ENCODE measurements at regions not wholly inside any gene's neighbourhood (a gene's known extent, or its start where the extent isn't known, plus 50 kb on each side); places are given as distances from the start of the nearest gene placed in this dataset.

GRCh38 chr16:9251026-9251425 is 159.6 kb downstream of the HAPSTR1 start:
- no peak for DNase-seq (ENCODE audit: low read depth)

DNA sequence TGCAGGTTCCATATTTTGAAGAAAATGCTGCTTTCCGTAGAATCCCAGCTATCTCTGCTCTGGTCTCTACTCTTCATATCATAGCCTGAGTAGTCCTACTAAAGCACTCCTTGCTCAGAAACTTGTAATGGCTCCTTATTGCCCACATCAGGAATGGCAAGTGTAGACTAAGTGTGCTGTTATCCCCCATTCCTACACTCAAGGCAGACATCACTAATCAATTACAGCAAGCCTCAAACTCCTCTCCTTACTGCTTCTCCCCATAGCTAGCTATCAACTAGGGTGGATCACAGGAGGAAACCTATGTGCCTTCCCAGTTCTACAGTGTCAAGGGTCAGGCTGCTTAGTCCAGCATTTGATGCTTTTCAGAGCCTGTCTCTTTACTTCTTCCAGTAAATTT is 163.4 kb downstream of the HAPSTR1 start:
- DNase-seq (ENCODE audit: low read depth), result no peak

GRCh38 chr16:9256196-9256595 is 164.8 kb downstream of the HAPSTR1 start:
- peak; percentile 8 for DNase-seq (ENCODE audit: low read depth)

GRCh38 chr16:9257843-9258242 is 166.4 kb downstream of the HAPSTR1 start:
- no peak for DNase-seq (ENCODE audit: low read depth)

GRCh38 chr16:9258423-9259051 is 167.1 kb downstream of the HAPSTR1 start:
- DNase-seq (ENCODE audit: low read depth), result peak; percentile 4

GRCh38 chr16:9259914-9260608 is 168.6 kb downstream of the HAPSTR1 start:
- DNase-seq (ENCODE audit: low read depth), result no peak

- no peak for DNase-seq (ENCODE audit: low read depth)
Observed at GRCh38 chr16:9260666-9261065, 169.2 kb downstream of the HAPSTR1 start.

- no peak for DNase-seq (ENCODE audit: low read depth)
Observed at GRCh38 chr16:9261376-9261775, 169.9 kb downstream of the HAPSTR1 start.

- no peak for DNase-seq (ENCODE audit: low read depth)
Observed at GRCh38 chr16:9262941-9263715, 171.7 kb downstream of the HAPSTR1 start.

DNA sequence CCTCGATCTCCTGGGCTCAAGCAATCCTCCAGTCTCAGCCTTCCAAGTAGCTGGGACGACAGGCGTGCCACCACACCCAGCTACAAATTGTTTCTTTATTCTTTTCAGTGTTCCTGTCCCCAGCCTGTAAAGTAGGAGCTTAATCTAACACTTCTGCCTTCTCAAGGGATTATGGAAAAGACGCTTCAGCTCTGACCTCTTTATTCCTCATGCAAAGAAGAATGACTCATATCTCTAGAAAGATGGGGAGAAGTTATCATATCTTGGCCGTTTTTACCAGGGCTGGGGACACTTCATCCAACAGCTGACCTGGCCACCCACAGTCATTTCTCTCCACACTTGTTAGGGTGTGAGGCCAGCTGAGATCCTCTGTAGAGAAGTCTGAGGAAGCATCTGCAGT is 172.6 kb downstream of the HAPSTR1 start:
- DNase-seq (ENCODE audit: low read depth), result no peak

GRCh38 chr16:9268446-9268845 is 177.0 kb downstream of the HAPSTR1 start:
- DNase-seq (ENCODE audit: low read depth), result no peak

GRCh38 chr16:9270424-9270823 is 179.0 kb downstream of the HAPSTR1 start:
- DNase-seq (ENCODE audit: low read depth), result no peak

GRCh38 chr16:9270941-9271340 is 179.5 kb downstream of the HAPSTR1 start:
- no peak for DNase-seq (ENCODE audit: low read depth)

DNA sequence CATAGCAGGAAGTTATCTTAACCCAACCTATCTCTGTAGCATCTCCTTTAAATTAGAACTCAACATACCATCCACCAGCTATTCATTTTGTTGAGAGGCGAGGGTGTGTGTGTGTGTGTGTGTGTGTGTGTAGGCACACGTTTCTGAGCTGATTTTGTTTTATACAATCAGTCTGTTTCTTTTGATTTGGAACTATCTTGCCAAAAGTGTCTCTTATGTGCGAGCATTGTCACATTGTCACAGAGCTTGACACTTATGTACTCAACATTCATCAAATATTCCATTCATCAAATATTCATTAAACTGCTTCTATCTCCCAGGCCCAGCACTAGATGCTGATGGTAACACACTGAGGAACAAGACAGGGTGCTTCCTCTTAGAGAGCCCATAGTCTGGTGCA is 180.4 kb downstream of the HAPSTR1 start:
- DNase-seq (ENCODE audit: low read depth), result no peak

- DNase-seq (ENCODE audit: low read depth), result no peak
Observed at GRCh38 chr16:9275377-9275776, 183.9 kb downstream of the HAPSTR1 start.

GRCh38 chr16:9275816-9276354 is 184.4 kb downstream of the HAPSTR1 start:
- DNase-seq (ENCODE audit: low read depth), result no peak

DNA sequence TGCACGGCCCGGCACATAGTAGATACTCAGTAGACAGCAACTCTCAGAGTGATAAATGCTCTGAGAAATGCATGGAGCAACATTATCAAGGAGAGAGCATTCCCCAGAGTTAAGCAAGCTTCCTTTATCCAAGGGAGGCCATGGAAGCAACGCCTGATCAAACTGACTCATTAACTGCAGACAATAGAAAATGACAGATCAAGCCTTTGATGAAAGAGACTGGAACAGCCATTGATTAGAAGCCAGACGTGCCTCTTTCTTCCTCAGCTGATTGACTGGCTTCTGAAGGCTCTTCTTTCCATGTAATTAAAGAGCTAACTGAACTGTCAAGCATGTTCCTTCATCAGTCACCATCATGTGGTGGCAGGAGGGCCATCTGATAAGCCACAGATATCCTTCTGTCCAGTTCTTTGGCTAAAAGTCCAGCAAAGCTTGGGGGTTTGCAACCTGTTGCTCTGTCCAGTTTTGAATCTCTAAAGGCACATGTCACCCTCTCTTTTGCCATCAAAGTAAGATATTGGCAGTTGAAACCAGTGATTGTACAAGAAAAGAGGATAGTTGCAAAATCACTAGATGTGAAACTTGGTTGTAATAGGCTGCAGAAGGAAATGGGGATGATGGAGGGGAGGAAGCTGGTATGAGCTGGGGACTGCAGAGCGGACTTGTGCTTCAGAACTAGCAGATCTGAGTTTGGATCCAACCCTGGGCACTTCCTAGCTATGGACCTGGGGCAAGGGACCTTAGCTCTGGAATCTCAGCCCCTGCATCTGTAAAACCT is 188.0 kb downstream of the HAPSTR1 start:
- DNase-seq (ENCODE audit: low read depth), result no peak

- DNase-seq (ENCODE audit: low read depth), result no peak
Observed at GRCh38 chr16:9280069-9280466, 188.6 kb downstream of the HAPSTR1 start.

- no peak for DNase-seq (ENCODE audit: low read depth)
Observed at GRCh38 chr16:9286930-9287329, 195.5 kb downstream of the HAPSTR1 start.

- no peak for DNase-seq (ENCODE audit: low read depth)
Observed at GRCh38 chr16:9296271-9296590, 204.8 kb downstream of the HAPSTR1 start.

GRCh38 chr16:9297437-9298113 is 206.1 kb downstream of the HAPSTR1 start:
- DNase-seq (ENCODE audit: low read depth), result no peak

DNA sequence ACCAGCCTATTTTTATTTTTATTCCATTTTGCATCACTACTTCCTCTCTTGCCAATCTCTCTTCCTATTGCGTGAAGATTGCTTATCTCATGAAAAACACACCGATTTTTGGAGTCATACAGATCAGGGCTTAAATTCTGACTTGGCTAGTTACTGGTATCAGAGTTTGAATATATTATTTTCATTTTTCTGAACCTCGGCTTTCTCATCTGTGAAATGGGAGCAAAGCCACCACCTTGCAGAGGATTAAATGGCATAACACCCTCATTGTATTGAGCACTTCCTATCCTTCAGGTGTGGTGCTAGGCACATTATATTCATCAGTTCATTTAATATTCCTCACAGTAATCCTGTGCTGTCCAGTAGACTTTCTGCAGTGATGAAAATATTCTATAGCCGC is 208.8 kb downstream of the HAPSTR1 start:
- DNase-seq (ENCODE audit: low read depth), result no peak

All from CMK (cell line).